T-cell (primary cell): ENCODE measurements at regions not wholly inside any gene's neighbourhood (a gene's known extent, or its start where the extent isn't known, plus 50 kb on each side); places are given as distances from the start of the nearest gene placed in this dataset.

ENCODE experiments used
- ATAC-seq, 4 experiments: fragments of 200-7000 bp in 3 of 4; fragments of 150-1000 bp in 1 of 4; cut with Tn5 transposase; replicated peaks in 1 of 4; 1 replicate in 3 of 4; 2 replicates in 1 of 4; pipeline ENCODE4 v1.10.0; 2021; ENCODE audit warnings: moderate library complexity in 3 of 4, mild to moderate bottlenecking in 2 of 4, moderate number of reproducible peaks in 1 of 4
- CTCF ChIA-PET, 2 donors: fragments of 300-600 bp; sonication (Branson Sonifier 250); formaldehyde crosslinking; loops; one replicate each; lab custom pipeline; 2022; ENCODE audit warnings: antibody characterized with exemption in 2 of 2; lab: Charles Lee
- POLR2A ChIA-PET, 2 donors: fragments of 300-600 bp; sonication (Branson Sonifier 250); formaldehyde crosslinking; loops; one replicate each; lab custom pipeline; 2022; ENCODE audit warnings: antibody characterized with exemption in 2 of 2; lab: Charles Lee
- DNase-seq, 35 experiments: peaks; one replicate each; pipeline versions ENCODE4 v3.0.0 to v3.0.0-alpha.2; 2013 to 2023
- H3K27ac ChIP-seq: one replicate; pipeline ENCODE4 v1.5.1; 2013; ENCODE audit warnings: low read length
- H3K27me3 ChIP-seq, 2 experiments: replicated peaks in 1 of 2; 1 replicate in 1 of 2; 2 replicates in 1 of 2; pipeline versions ENCODE4 v1.6.1 to v1.7.0; 2013; ENCODE audit warnings: low read length in 1 of 2, mixed read lengths in 1 of 2; ENCODE audit not compliant: control insufficient read depth in 2 of 2, insufficient read depth in 2 of 2; ENCODE audit errors: extremely low read depth in 1 of 2
- H3K36me3 ChIP-seq, 2 donors: 1 replicate in 1 of 2; 2 replicates in 1 of 2; pipeline versions ENCODE4 v1.6.1 to v1.7.0; 2013; ENCODE audit warnings: low read length in 1 of 2; ENCODE audit not compliant: control insufficient read depth in 2 of 2, insufficient read depth in 1 of 2; ENCODE audit errors: extremely low read depth in 1 of 2
- H3K4me1 ChIP-seq, 2 experiments: 1 replicate in 1 of 2; 2 replicates in 1 of 2; pipeline versions ENCODE4 v1.6.1 to v1.7.0; 2013; ENCODE audit warnings: low read length in 2 of 2, mixed read lengths in 1 of 2; ENCODE audit not compliant: insufficient read depth in 2 of 2, control insufficient read depth in 1 of 2; ENCODE audit errors: extremely low read depth in 1 of 2
- H3K4me3 ChIP-seq, 2 donors: 1 replicate in 1 of 2; 2 replicates in 1 of 2; pipeline versions ENCODE4 v1.5.1 to v1.7.0; 2013; ENCODE audit warnings: mild to moderate bottlenecking in 2 of 2, low read length in 1 of 2, moderate library complexity in 1 of 2; ENCODE audit not compliant: control insufficient read depth in 1 of 2; ENCODE audit errors: extremely low read depth in 1 of 2
- H3K9me3 ChIP-seq: 2 replicates; pipeline ENCODE4 v1.7.0; 2013
- H3K27ac Mint-ChIP-seq, 2 donors: one replicate each; pipeline ENCODE4 v1.8.0; 2020 to 2021; ENCODE audit warnings: mild to moderate bottlenecking in 2 of 2, mixed read lengths in 2 of 2
- H3K27me3 Mint-ChIP-seq, 2 donors: one replicate each; pipeline ENCODE4 v1.8.0; 2021 to 2022; ENCODE audit warnings: mixed read lengths in 2 of 2
- H3K36me3 Mint-ChIP-seq: one replicate; pipeline ENCODE4 v1.8.0; 2021; ENCODE audit warnings: mixed read lengths
- H3K4me1 Mint-ChIP-seq, 3 donors: one replicate each; pipeline ENCODE4 v1.8.0; 2020 to 2022; ENCODE audit warnings: mixed read lengths in 3 of 3, mild to moderate bottlenecking in 1 of 3
- H3K4me3 Mint-ChIP-seq, 3 donors: one replicate each; pipeline ENCODE4 v1.8.0; 2020 to 2022; ENCODE audit warnings: mild to moderate bottlenecking in 3 of 3, mixed read lengths in 3 of 3, moderate library complexity in 3 of 3
- H3K9me3 Mint-ChIP-seq, 3 donors: one replicate each; pipeline ENCODE4 v1.8.0; 2020 to 2022; ENCODE audit warnings: mixed read lengths in 3 of 3
- WGBS: methylation state at CpG from one replicate; pipeline ENCODE4 v1.1.5; 2013; ENCODE audit warnings: missing lambda C conversion rate; ENCODE audit not compliant: insufficient coverage; 5-methylcytosine and 5-hydroxymethylcytosine counted together

DNA sequence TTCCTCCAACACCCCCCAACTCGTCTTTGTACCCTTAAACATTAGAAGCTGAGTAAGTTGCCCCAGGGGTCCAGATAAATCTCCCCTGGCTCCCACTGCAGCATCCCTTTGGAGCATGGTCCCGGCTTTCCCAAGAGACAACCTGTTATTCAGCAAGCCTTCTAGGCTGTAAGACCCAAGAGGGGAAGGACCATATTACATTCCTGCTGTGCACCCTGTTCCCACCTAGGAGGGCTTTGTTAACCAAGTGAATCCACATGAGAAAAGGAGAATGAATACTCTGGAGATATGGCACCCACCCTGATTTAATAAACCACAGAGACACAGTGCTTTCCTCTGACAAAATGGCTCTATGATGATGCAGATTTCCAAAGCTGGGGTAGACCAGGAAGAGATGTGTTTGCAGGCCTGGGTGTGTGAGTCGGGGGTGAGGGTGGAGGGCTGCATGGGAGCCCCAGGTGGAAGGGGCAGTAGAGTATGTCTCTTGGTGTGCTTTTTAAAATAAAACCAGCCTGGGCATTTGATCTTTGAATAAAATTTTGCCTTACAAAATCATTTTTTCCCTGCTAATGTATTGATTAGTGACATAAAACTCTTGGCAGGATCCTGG, 325.2 kb downstream of the DRD1 start:
- Histone ChIP-seq H3K4me1 (no peaks in the 10 kb centered on the region), H3K36me3 (no peaks in the 10 kb centered on the region), H3K9me3 (no peaks in the 10 kb centered on the region), H3K27ac (no peak overlapping the region), H3K4me3 (no peak overlapping the region), H3K27me3 (peaks cover 0 to 9% of the 10 kb centered on the region in 2 experiments)
- 58% methylated on average over 2 of the region's 3 CpGs for WGBS
- CTCF ChIA-PET = no interaction called here
- H3K4me3 Mint-ChIP-seq = no peak overlapping the region
- no peaks in the 10 kb centered on the region for H3K4me1 Mint-ChIP-seq
- no peaks in the 10 kb centered on the region for H3K36me3 Mint-ChIP-seq
- ATAC-seq = no peak
- no peak for DNase-seq
- no peaks in the 10 kb centered on the region for H3K9me3 Mint-ChIP-seq
- POLR2A ChIA-PET = no interaction called here
- no peak overlapping the region for H3K27ac Mint-ChIP-seq
- peaks cover 27 to 28% of the 10 kb centered on the region in 2 donors for H3K27me3 Mint-ChIP-seq

DNA sequence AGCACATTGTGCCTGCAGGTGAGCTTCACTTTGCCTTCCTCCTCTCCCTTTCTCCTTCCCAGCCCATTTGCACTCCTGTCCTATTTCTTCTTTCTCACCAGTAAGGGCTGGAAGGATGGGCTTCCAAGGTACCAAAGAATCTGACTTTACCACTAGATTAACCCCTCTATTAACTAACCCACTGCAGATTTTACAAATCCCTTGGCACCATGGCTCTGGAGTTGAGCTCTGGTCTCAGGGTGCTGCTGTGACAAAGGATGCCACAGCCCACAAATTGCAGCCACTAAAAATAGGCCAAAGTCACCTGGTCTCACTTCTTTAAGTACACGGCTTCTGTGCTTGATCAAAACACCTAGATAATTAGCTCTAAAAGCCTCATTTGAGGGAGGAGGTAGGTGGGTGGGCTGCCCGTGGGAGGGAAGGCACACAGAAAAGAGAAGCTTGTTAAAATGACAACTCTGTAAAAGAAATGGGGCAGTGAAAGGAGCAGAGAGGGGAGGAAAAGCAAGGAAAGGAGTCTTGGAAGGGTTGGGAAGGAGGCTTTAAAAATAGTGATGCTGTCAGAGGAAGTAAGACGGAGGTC, 327.4 kb downstream of the DRD1 start:
- Mint-ChIP-seq H3K27me3 (peaks cover 31 to 34% of the 10 kb centered on the region in 2 donors), H3K9me3 (peaks cover 0 to 2% (median 0%) of the 10 kb centered on the region in 3 donors), H3K27ac (no peak overlapping the region), H3K36me3 (no peaks in the 10 kb centered on the region), H3K4me1 (no peaks in the 10 kb centered on the region), H3K4me3 (no peak overlapping the region)
- H3K36me3 ChIP-seq = no peaks in the 10 kb centered on the region
- H3K27me3 ChIP-seq = peaks cover 0 to 9% of the 10 kb centered on the region in 2 experiments
- CTCF ChIA-PET = interaction anchor here in 1 of 2 donors (0.6 kb wide), 1 partner anchor 11 kb away, joined by 3 read pairs; no protein-coding TSS in a partner anchor
- no peak overlapping the region for H3K27ac ChIP-seq
- no peak overlapping the region for H3K4me3 ChIP-seq
- H3K9me3 ChIP-seq = no peaks in the 10 kb centered on the region
- WGBS = 83% methylated on average over 2 of the region's 3 CpGs
- POLR2A ChIA-PET = no interaction called here
- no peak for DNase-seq
- H3K4me1 ChIP-seq = no peaks in the 10 kb centered on the region
- ATAC-seq = no peak

DNA sequence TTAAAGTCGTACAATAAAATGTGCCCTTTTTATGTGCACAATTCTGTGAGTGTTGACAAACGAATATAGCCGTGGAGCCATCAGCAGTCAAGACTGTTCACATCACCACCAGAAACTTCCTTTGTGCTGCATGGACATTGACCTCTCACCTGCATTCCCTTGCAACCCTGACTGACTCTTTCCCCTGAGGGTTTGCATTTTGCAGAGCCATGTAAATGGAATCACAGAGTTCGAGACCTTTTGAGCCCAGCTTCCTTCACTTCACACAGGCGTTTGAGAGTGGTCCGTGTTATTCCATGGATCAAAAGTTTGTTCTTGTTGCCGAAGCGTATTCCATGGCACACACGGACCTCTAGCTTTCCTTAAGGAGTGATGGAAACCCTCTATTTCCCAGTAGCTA, 328.2 kb downstream of the DRD1 start:
- ATAC-seq = no peak
- Histone ChIP-seq H3K9me3 (no peaks in the 10 kb centered on the region), H3K36me3 (no peaks in the 10 kb centered on the region), H3K27me3 (peaks cover 0 to 9% of the 10 kb centered on the region in 2 experiments), H3K4me1 (no peaks in the 10 kb centered on the region), H3K27ac (no peak overlapping the region), H3K4me3 (no peak overlapping the region)
- Mint-ChIP-seq H3K4me1 (no peaks in the 10 kb centered on the region), H3K9me3 (peaks cover 0 to 4% (median 0%) of the 10 kb centered on the region in 3 donors), H3K36me3 (no peaks in the 10 kb centered on the region), H3K27me3 (peaks cover 31 to 38% of the 10 kb centered on the region in 2 donors), H3K4me3 (no peak overlapping the region), H3K27ac (no peak overlapping the region)
- POLR2A ChIA-PET = no interaction called here
- WGBS = 71% methylated on average over 4 of the region's 9 CpGs
- no peak for DNase-seq
- CTCF ChIA-PET = interaction anchor here in 1 of 2 donors (0.7 kb wide), 1 partner anchor 323 kb away, joined by 3 read pairs; no protein-coding TSS in a partner anchor

DNA sequence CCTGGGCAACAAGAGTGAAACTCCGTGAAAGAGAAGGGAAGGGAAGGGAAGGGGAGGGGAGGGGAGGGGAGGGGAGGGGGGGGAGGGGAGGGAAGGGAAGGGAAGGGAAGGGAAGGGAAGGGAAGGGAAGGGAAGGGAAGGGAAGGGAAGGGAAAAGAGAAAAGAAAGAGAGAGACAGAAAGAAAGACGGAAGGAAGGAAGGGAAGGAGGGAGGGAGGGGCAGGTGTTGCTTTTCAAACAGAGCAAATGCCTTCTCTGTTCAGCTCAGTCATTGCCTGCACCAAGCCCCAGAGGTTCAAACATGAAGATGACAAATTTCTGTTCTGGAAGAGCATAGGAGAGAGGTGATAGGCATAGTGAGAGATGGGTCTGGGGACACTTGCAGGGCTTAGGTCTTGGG, 330.0 kb downstream of the DRD1 start:
- no peaks in the 10 kb centered on the region for H3K36me3 ChIP-seq

DNA sequence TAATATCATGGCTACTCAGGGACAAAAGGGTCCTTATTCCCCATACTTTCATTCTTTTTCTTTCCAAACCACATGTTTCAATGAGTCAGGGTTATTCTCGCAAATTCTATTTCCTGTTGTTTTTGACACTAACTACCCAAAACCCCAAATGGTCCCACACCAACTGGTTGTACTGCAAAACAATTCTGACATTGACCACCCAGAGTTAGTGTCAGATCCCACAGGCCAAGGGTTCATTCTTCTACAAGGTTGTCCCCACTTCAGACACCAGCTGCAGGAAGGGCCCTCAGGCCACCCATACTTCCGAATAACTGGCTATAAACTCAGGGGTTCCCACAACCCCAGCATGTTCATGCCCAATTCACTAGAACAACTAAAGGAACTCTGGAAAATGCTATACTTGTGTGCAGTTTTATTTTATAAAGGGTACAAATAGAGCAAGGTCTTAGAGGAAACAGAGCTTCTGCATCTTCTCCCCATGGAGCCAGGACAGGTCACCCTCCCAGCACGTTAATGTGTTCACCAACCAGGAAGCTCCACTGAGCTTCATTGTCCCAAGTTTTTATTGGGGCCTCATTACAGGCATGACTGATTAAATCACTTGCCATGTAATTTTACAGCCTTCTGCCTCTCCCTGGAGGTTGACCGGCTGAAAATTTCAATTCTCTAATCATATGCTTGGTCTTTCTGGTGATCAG, 334.8 kb downstream of the DRD1 start:
- Mint-ChIP-seq H3K4me3 (no peak overlapping the region), H3K27me3 (peaks cover 8 to 21% of the 10 kb centered on the region in 2 donors), H3K9me3 (peaks cover 8 to 10% (median 9%) of the 10 kb centered on the region in 3 donors), H3K4me1 (no peaks in the 10 kb centered on the region), H3K27ac (no peak overlapping the region), H3K36me3 (no peaks in the 10 kb centered on the region)
- no peak overlapping the region for H3K4me3 ChIP-seq
- no peaks in the 10 kb centered on the region for H3K9me3 ChIP-seq
- H3K36me3 ChIP-seq = no peaks in the 10 kb centered on the region
- CTCF ChIA-PET = no interaction called here
- no peaks in the 10 kb centered on the region for H3K4me1 ChIP-seq
- peaks cover 0 to 4% of the 10 kb centered on the region in 2 experiments for H3K27me3 ChIP-seq
- DNase-seq (no peak), ATAC-seq (no peak)
- 69% methylated on average over 3 of the region's 4 CpGs for WGBS
- POLR2A ChIA-PET = no interaction called here
- no peak overlapping the region for H3K27ac ChIP-seq

More for the DNA sequence above, 330.0 kb downstream of the DRD1 start:
- no peak overlapping the region for H3K27ac ChIP-seq
- no peaks in the 10 kb centered on the region for H3K4me1 ChIP-seq
- 71% methylated on average over 1 of the region's 2 CpGs for WGBS
- DNase-seq = no peak
- peaks cover 0 to 9% of the 10 kb centered on the region in 2 experiments for H3K27me3 ChIP-seq
- no peaks in the 10 kb centered on the region for H3K36me3 Mint-ChIP-seq
- no peak overlapping the region for H3K4me3 Mint-ChIP-seq
- H3K4me3 ChIP-seq = no peak overlapping the region
- POLR2A ChIA-PET = no interaction called here
- H3K27ac Mint-ChIP-seq = no peak overlapping the region
- H3K9me3 Mint-ChIP-seq = peaks cover 7 to 9% (median 8%) of the 10 kb centered on the region in 3 donors
- no peaks in the 10 kb centered on the region for H3K9me3 ChIP-seq
- no peak for ATAC-seq
- H3K27me3 Mint-ChIP-seq = peaks cover 31 to 35% of the 10 kb centered on the region in 2 donors
- CTCF ChIA-PET = no interaction called here
- H3K4me1 Mint-ChIP-seq = no peaks in the 10 kb centered on the region

DNA sequence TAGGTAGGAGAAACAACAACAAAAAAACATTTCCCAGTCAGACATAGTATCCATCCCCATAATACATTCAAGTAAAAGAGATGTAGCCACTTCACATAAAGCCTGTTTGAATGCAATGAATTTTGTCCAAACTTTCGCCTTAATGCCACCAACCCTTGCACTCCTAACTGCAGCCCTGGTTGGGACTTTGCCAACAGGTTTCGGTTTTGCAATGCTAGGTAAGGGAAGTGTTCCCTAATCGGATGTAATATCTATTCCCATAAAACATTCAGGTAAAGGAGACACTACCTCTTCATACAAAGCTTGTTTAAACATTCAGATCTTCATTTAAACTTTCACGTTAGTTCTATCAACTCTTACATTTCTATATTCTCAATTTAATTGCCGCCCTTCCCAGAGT, 336.1 kb downstream of the DRD1 start:
- DNase-seq (no peak), ATAC-seq (no peak)
- Histone ChIP-seq H3K4me3 (no peak overlapping the region), H3K27me3 (peaks cover 0 to 4% of the 10 kb centered on the region in 2 experiments), H3K36me3 (no peaks in the 10 kb centered on the region), H3K27ac (no peak overlapping the region), H3K4me1 (no peaks in the 10 kb centered on the region), H3K9me3 (no peaks in the 10 kb centered on the region)
- Mint-ChIP-seq H3K36me3 (no peaks in the 10 kb centered on the region), H3K9me3 (peaks cover 8 to 10% (median 9%) of the 10 kb centered on the region in 3 donors), H3K4me1 (no peaks in the 10 kb centered on the region), H3K4me3 (no peak overlapping the region), H3K27ac (no peak overlapping the region), H3K27me3 (peaks cover 4 to 17% of the 10 kb centered on the region in 2 donors)
- ChIA-PET CTCF (no interaction called here), POLR2A (no interaction called here)
- WGBS = 93% methylated on average over 2 of the region's 5 CpGs
